Nucleus accumbens (tissue), 56 donors: ENCODE measurements at regions not wholly inside any gene's neighbourhood (a gene's known extent, or its start where the extent isn't known, plus 50 kb on each side); places are given as distances from the start of the nearest gene placed in this dataset.
A peak's percentile ranks its signal among the peaks of the same experiment; 100 is the strongest.
"Not testable (repeated sequence)": the region's sequence is repeated elsewhere in the genome, so short reads cannot be mapped to it uniquely, and the experiment has no call there.

ENCODE experiments used
- DNase-seq, 56 donors: peaks; one replicate each; lab custom pipeline; 2025; lab: John Stamatoyannopoulos, UW

- no peak for DNase-seq
Measured at GRCh38 chr7:149334930-149335329, 72.9 kb downstream of the ZNF783 start.

GRCh38 chr7:149348758-149349369 is 86.9 kb downstream of the ZNF783 start:
- no peak for DNase-seq

- peak in 8 of 56 donors; percentile 4 to 38 (median 10) for DNase-seq
Measured at GRCh38 chr7:149353739-149354504, 91.9 kb downstream of the ZNF783 start.

- not testable (repeated sequence) for DNase-seq
Measured at GRCh38 chr7:149355035-149355389, 93.0 kb downstream of the ZNF783 start.

GRCh38 chr7:149355390-149356048 is 93.5 kb downstream of the ZNF783 start:
- no peak for DNase-seq

- no peak for DNase-seq
Measured at GRCh38 chr7:149362696-149363095, 98.2 kb downstream of the ZNF777 start.

GRCh38 chr7:149367418-149368180 is 93.3 kb downstream of the ZNF777 start:
- no peak for DNase-seq

GRCh38 chr7:149369497-149369896 is 91.4 kb downstream of the ZNF777 start:
- no peak for DNase-seq

GRCh38 chr7:149370790-149371189 is 90.1 kb downstream of the ZNF777 start:
- no peak for DNase-seq

GRCh38 chr7:149373089-149373488 is 87.8 kb downstream of the ZNF777 start:
- DNase-seq: no peak

GRCh38 chr7:149375234-149376008 is 85.4 kb downstream of the ZNF777 start:
- DNase-seq: no peak

- DNase-seq: no peak
Measured at GRCh38 chr7:149377386-149377785, 83.5 kb downstream of the ZNF777 start.

GRCh38 chr7:149379625-149380024 is 81.2 kb downstream of the ZNF777 start:
- DNase-seq: no peak

GRCh38 chr7:149381245-149381644 is 79.6 kb downstream of the ZNF777 start:
- DNase-seq: no peak
